HCT116 (cell line): ENCODE measurements at regions not wholly inside any gene's neighbourhood (a gene's known extent, or its start where the extent isn't known, plus 50 kb on each side); places are given as distances from the start of the nearest gene placed in this dataset.

Source experiments
- CEBPB ChIP-seq: IDR thresholded peaks from 2 replicates; pipeline ENCODE4 v1.6.1; 2012; ENCODE audit warnings: low read depth
- CTCF ChIP-seq, 3 experiments: fragments of 200-600 bp in 1 of 3; sonication (generic) in 1 of 3; IDR thresholded peaks in 2 of 3; conservative IDR thresholded peaks in 1 of 3; 2 replicates each; pipeline ENCODE4 v1.5.1; 2012 to 2017; ENCODE audit warnings: low read depth in 2 of 3, low read length in 2 of 3, antibody characterized with exemption in 1 of 3, borderline replicate concordance in 1 of 3, control low read depth in 1 of 3, mild to moderate bottlenecking in 1 of 3, mixed read lengths in 1 of 3, mixed run types in 1 of 3, moderate library complexity in 1 of 3; ENCODE audit not compliant: insufficient read depth in 1 of 3
- EGR1 ChIP-seq: IDR thresholded peaks from 2 replicates; pipeline ENCODE4 v1.6.1; 2012; ENCODE audit warnings: low read depth
- EZH2 ChIP-seq: fragments of 200-600 bp; sonication (generic); IDR thresholded peaks from 2 replicates; pipeline ENCODE4 v1.6.1; 2017; ENCODE audit warnings: antibody characterized with exemption, mixed run types
- EZH2phosphoT487 ChIP-seq: fragments of 200-600 bp; IDR thresholded peaks from 2 replicates; pipeline ENCODE4 v1.6.1; 2018; ENCODE audit warnings: antibody characterized with exemption, borderline replicate concordance
- MAX ChIP-seq: IDR thresholded peaks from 2 replicates; pipeline ENCODE4 v1.6.1; 2012
- POLR2A ChIP-seq: IDR thresholded peaks from 2 replicates; pipeline ENCODE4 v1.7.0; 2011; ENCODE audit warnings: borderline replicate concordance; ENCODE audit not compliant: insufficient read depth, insufficient read length; ENCODE audit errors: extremely low read depth
- POLR2AphosphoS5 ChIP-seq: IDR thresholded peaks from 2 replicates; pipeline ENCODE4 v1.6.1; 2011; ENCODE audit warnings: mild to moderate bottlenecking, low read depth, low read length, moderate library complexity
- REST ChIP-seq: IDR thresholded peaks from 2 replicates; pipeline ENCODE4 v1.6.1; 2012; ENCODE audit warnings: low read depth
- SRF ChIP-seq: IDR thresholded peaks from 2 replicates; pipeline ENCODE4 v1.6.1; 2012; ENCODE audit warnings: low read depth
- TCF7L2 ChIP-seq: IDR thresholded peaks from 2 replicates; pipeline ENCODE4 v1.7.0; 2011; ENCODE audit warnings: borderline replicate concordance, inconsistent platforms; ENCODE audit not compliant: insufficient read depth, insufficient read length; ENCODE audit errors: extremely low read depth
- YY1 ChIP-seq: IDR thresholded peaks from 2 replicates; pipeline ENCODE4 v1.6.1; 2011; ENCODE audit warnings: low read length, low read depth, moderate library complexity, mild to moderate bottlenecking; ENCODE audit not compliant: insufficient replicate concordance; ENCODE audit errors: extremely low read depth
- ZBTB33 ChIP-seq: IDR thresholded peaks from 2 replicates; pipeline ENCODE4 v1.6.1; 2011; ENCODE audit warnings: mild to moderate bottlenecking, low read length, moderate library complexity; ENCODE audit not compliant: insufficient replicate concordance; ENCODE audit errors: extremely low read depth
- ZNF274 ChIP-seq: fragments of 200-500 bp; sonication (Bioruptor generic); IDR thresholded peaks from 2 replicates; pipeline ENCODE4 v1.6.1; 2014; ENCODE audit warnings: mild to moderate bottlenecking, low read depth, low read length, inconsistent platforms

- TF ChIP-seq SRF (no peak), CTCF (IDR thresholded peaks at IDR 0.05 in 2 of 3, conservative IDR thresholded peaks at IDR 0.05 in 1 of 3; ENCODE audit: borderline replicate concordance in 1 of 3, insufficient read depth in 1 of 3, low read depth in 2 of 3, low read length in 2 of 3) (no peak), TCF7L2 (no peak), ZBTB33 (no peak), ZNF274 (no peak), EZH2 (no peak), POLR2AphosphoS5 (no peak), POLR2A (no peak), REST (no peak), EZH2phosphoT487 (no peak), YY1 (no peak), CEBPB (no peak), MAX (no peak), EGR1 (no peak)
Observed at GRCh38 chr1:25091658-25092057, 140.6 kb downstream of the SYF2 start.
